AG04450 (cell line): ENCODE measurements at regions not wholly inside any gene's neighbourhood (a gene's known extent, or its start where the extent isn't known, plus 50 kb on each side); places are given as distances from the start of the nearest gene placed in this dataset.

Source experiments
- CTCF ChIA-PET: fragments of 300-600, 350-600 bp; formaldehyde crosslinking; extraction: SDS; loops from one replicate; lab custom pipeline; 2022; ENCODE audit warnings: antibody characterized with exemption, inconsistent platforms; lab: Charles Lee
- POLR2A ChIA-PET: fragments of 350-600 bp; formaldehyde crosslinking; extraction: SDS; loops from one replicate; lab custom pipeline; 2021; ENCODE audit warnings: antibody characterized with exemption, inconsistent platforms; lab: Yijun Ruan, JAX
- DNase-seq: peaks from one replicate; pipeline ENCODE4 v3.0.0-alpha.2; 2011; ENCODE audit warnings: low read depth, low spot score
- H3K27ac ChIP-seq: one replicate; pipeline ENCODE4 v1.5.1; 2012; ENCODE audit warnings: low read depth, low read length, control low read depth
- H3K27me3 ChIP-seq: one replicate; pipeline ENCODE4 v1.6.0; 2012; ENCODE audit warnings: low read length; ENCODE audit not compliant: control insufficient read depth, insufficient read depth
- H3K4me3 ChIP-seq: 2 replicates; pipeline ENCODE4 v1.5.1; 2011; ENCODE audit warnings: mild to moderate bottlenecking, low read depth, low read length, control low read depth
- H3K9me3 ChIP-seq: 2 replicates; pipeline ENCODE4 v1.5.1; 2012; ENCODE audit warnings: low read length; ENCODE audit not compliant: control insufficient read depth, insufficient read depth
- CTCF ChIP-seq: IDR thresholded peaks from 2 replicates; pipeline ENCODE4 v1.5.1; 2011; ENCODE audit warnings: low read depth, low read length, control low read depth, inconsistent platforms

- ChIA-PET POLR2A (no interaction called here), CTCF (no interaction called here)
- TF ChIP-seq CTCF: no peak
- Histone ChIP-seq H3K9me3 (peaks cover 11% of the 10 kb centered on the region; the same call in 1 of the 2 replicates), H3K27me3 (no peaks in the 10 kb centered on the region), H3K4me3 (no peak overlapping the region), H3K27ac (no peak overlapping the region)
- no peak for DNase-seq
These were observed 159.8 kb downstream of the OR13H1 start for GRCh38 chrX:131703646-131704045.

GRCh38 chrX:131704136-131704695, 160.3 kb downstream of the OR13H1 start:
- ChIA-PET POLR2A (no interaction called here), CTCF (no interaction called here)
- H3K27ac ChIP-seq: no peak overlapping the region
- H3K9me3 ChIP-seq: peaks cover 11% of the 10 kb centered on the region; the same call in 1 of the 2 replicates
- TF ChIP-seq CTCF: no peak
- no peaks in the 10 kb centered on the region for H3K27me3 ChIP-seq
- DNase-seq: no peak
- H3K4me3 ChIP-seq: no peak overlapping the region

GRCh38 chrX:131709553-131709952, 165.7 kb downstream of the OR13H1 start:
- CTCF ChIA-PET: no interaction called here
- Histone ChIP-seq H3K27ac (no peak overlapping the region), H3K27me3 (no peaks in the 10 kb centered on the region), H3K9me3 (peaks cover 2% of the 10 kb centered on the region; the same call in 1 of the 2 replicates), H3K4me3 (no peak overlapping the region)
- POLR2A ChIA-PET: no interaction called here
- no peak for TF ChIP-seq CTCF
- DNase-seq: no peak

- Histone ChIP-seq H3K27ac (no peak overlapping the region), H3K27me3 (no peaks in the 10 kb centered on the region), H3K9me3 (no peaks in the 10 kb centered on the region), H3K4me3 (no peak overlapping the region)
- TF ChIP-seq CTCF: no peak
- ChIA-PET POLR2A (no interaction called here), CTCF (no interaction called here)
- no peak for DNase-seq
These were observed 167.6 kb downstream of the OR13H1 start for GRCh38 chrX:131711478-131711867.

- CTCF ChIA-PET: no interaction called here
- DNase-seq: no peak
- POLR2A ChIA-PET: no interaction called here
These were observed 179.8 kb downstream of the OR13H1 start for GRCh38 chrX:131723646-131724045.

More at GRCh38 chrX:131723646-131724045, 179.8 kb downstream of the OR13H1 start:
- no peaks in the 10 kb centered on the region for H3K27me3 ChIP-seq
- no peak for TF ChIP-seq CTCF
- H3K27ac ChIP-seq: no peak overlapping the region
- no peak overlapping the region for H3K4me3 ChIP-seq
- no peaks in the 10 kb centered on the region; the same call in 1 of the 2 replicates for H3K9me3 ChIP-seq
